IMR-90 (cell line): ENCODE measurements at regions not wholly inside any gene's neighbourhood (a gene's known extent, or its start where the extent isn't known, plus 50 kb on each side); places are given as distances from the start of the nearest gene placed in this dataset.
"Not testable (repeated sequence)": the region's sequence is repeated elsewhere in the genome, so short reads cannot be mapped to it uniquely, and the experiment has no call there.

Experiments used
- ATAC-seq: fragments of 200-7000 bp; cut with Tn5 transposase; 2 replicates; pipeline ENCODE4 v1.9.1; 2020; ENCODE audit warnings: low read depth, mild to moderate bottlenecking, moderate library complexity
- BruUV-seq: library from RNA; stranded (reverse); fragments of 400-500 nt; replicated peaks from 2 replicates; lab custom pipeline; 2021; lab: Mats Ljungman, UMichigan
- CTCF ChIA-PET: fragments of 300-600 bp; formaldehyde crosslinking; extraction: SDS; loops from one replicate; lab custom pipeline; 2021; ENCODE audit warnings: antibody characterized with exemption; lab: Yijun Ruan, JAX
- POLR2A ChIA-PET: fragments of 300-600 bp; sonication (Branson Sonifier 250); formaldehyde crosslinking; loops from one replicate; lab custom pipeline; 2022; ENCODE audit warnings: antibody characterized with exemption; ENCODE audit not compliant: unreplicated experiment; lab: Charles Lee
- DNase-seq: peaks from one replicate; pipeline ENCODE4 v3.0.0; 2013
- H2AFZ ChIP-seq: replicated peaks from 2 replicates; pipeline ENCODE3; 2013; ENCODE audit warnings: low read length, mild to moderate bottlenecking; ENCODE audit not compliant: poor library complexity
- H2AK5ac ChIP-seq: 2 replicates; pipeline ENCODE4 v1.6.1; 2013; ENCODE audit warnings: low read depth, low read length, inconsistent platforms
- H2AK9ac ChIP-seq: replicated peaks from 2 replicates; pipeline ENCODE3; 2013; ENCODE audit warnings: mild to moderate bottlenecking, low read depth, low read length, moderate library complexity; ENCODE audit not compliant: poor library complexity
- H2BK120ac ChIP-seq: 2 replicates; pipeline ENCODE4 v1.6.1; 2013; ENCODE audit warnings: low read depth, low read length, inconsistent platforms
- H2BK15ac ChIP-seq: 3 replicates; pipeline ENCODE4 v1.6.1; 2013; ENCODE audit warnings: low read depth, low read length, inconsistent platforms
- H2BK20ac ChIP-seq: 2 replicates; pipeline ENCODE4 v1.6.1; 2013; ENCODE audit warnings: low read depth, mild to moderate bottlenecking, inconsistent platforms, low read length, moderate library complexity
- H2BK5ac ChIP-seq: 2 replicates; pipeline ENCODE4 v1.6.1; 2013; ENCODE audit warnings: mild to moderate bottlenecking, low read depth, low read length, inconsistent platforms; ENCODE audit not compliant: poor library complexity, severe bottlenecking
- H3K14ac ChIP-seq: replicated peaks from 2 replicates; pipeline ENCODE4 v1.6.1; 2013; ENCODE audit warnings: low read depth, low read length, inconsistent platforms
- H3K18ac ChIP-seq: 2 replicates; pipeline ENCODE4 v1.6.1; 2013; ENCODE audit warnings: low read depth, low read length, control low read depth
- H3K23ac ChIP-seq: 2 replicates; pipeline ENCODE4 v1.6.1; 2013; ENCODE audit warnings: low read depth, low read length, inconsistent platforms
- H3K27ac ChIP-seq: 2 replicates; pipeline ENCODE4 v1.5.1; 2013; ENCODE audit warnings: mild to moderate bottlenecking, control low read depth, low read length; ENCODE audit not compliant: insufficient read depth
- H3K27me3 ChIP-seq: 2 replicates; pipeline ENCODE4 v1.6.1; 2013; ENCODE audit warnings: low read length; ENCODE audit not compliant: control insufficient read depth, insufficient read depth
- H3K36me3 ChIP-seq: 2 replicates; pipeline ENCODE4 v1.6.1; 2013; ENCODE audit warnings: low read length, mixed read lengths; ENCODE audit not compliant: control insufficient read depth, insufficient read depth
- H3K4ac ChIP-seq: 2 replicates; pipeline ENCODE4 v1.6.1; 2013; ENCODE audit warnings: low read depth, low read length, inconsistent platforms
- H3K4me1 ChIP-seq: 2 replicates; pipeline ENCODE4 v1.6.1; 2013; ENCODE audit warnings: low read length, mixed read lengths; ENCODE audit not compliant: control insufficient read depth, insufficient read depth
- H3K4me2 ChIP-seq: 2 replicates; pipeline ENCODE4 v1.6.1; 2013; ENCODE audit warnings: low read depth, mild to moderate bottlenecking, control low read depth, low read length, moderate library complexity
- H3K4me3 ChIP-seq: 2 replicates; pipeline ENCODE4 v1.5.1; 2013; ENCODE audit warnings: low read depth, mild to moderate bottlenecking, control low read depth, low read length, moderate library complexity; ENCODE audit not compliant: insufficient read depth
- H3K56ac ChIP-seq: 2 replicates; pipeline ENCODE4 v1.6.1; 2013; ENCODE audit warnings: low read length, inconsistent platforms; ENCODE audit not compliant: insufficient read depth; ENCODE audit errors: extremely low read depth
- H3K79me1 ChIP-seq, 2 experiments: 2 replicates each; pipeline ENCODE4 v1.6.1; 2013; ENCODE audit warnings: low read length in 2 of 2, inconsistent platforms in 1 of 2, low read depth in 1 of 2
- H3K9ac ChIP-seq: 2 replicates; pipeline ENCODE4 v1.6.1; 2013; ENCODE audit warnings: low read depth, low read length, control low read depth
- H3K9me1 ChIP-seq: 2 replicates; pipeline ENCODE4 v1.6.1; 2013; ENCODE audit warnings: low read length, inconsistent platforms; ENCODE audit not compliant: insufficient read depth
- H3K9me3 ChIP-seq: 2 replicates; pipeline ENCODE4 v1.6.1; 2013; ENCODE audit warnings: low read length; ENCODE audit not compliant: control insufficient read depth, insufficient read depth
- H4K20me1 ChIP-seq: 2 replicates; pipeline ENCODE4 v1.6.1; 2013; ENCODE audit warnings: low read length, inconsistent platforms; ENCODE audit not compliant: insufficient read depth
- H4K5ac ChIP-seq: 2 replicates; pipeline ENCODE4 v1.6.1; 2013; ENCODE audit warnings: mild to moderate bottlenecking, low read depth, low read length, control low read depth
- H4K8ac ChIP-seq, 2 experiments: 2 replicates each; pipeline ENCODE4 v1.6.1; 2013; ENCODE audit warnings: low read depth in 2 of 2, low read length in 2 of 2, control low read depth in 1 of 2, inconsistent platforms in 1 of 2
- H4K91ac ChIP-seq: 2 replicates; pipeline ENCODE4 v1.6.1; 2013; ENCODE audit warnings: low read depth, low read length, inconsistent platforms; ENCODE audit not compliant: insufficient read depth
- WGBS, 2 experiments: methylation state at CpG; one replicate each; pipeline versions ENCODE4 v1.1.5 to v1.1.7; 2013; ENCODE audit warnings: missing lambda C conversion rate in 2 of 2; ENCODE audit not compliant: insufficient read length in 1 of 2; ENCODE audit errors: extremely low coverage in 2 of 2; 5-methylcytosine and 5-hydroxymethylcytosine counted together
- dilution Hi-C: fragments of 300-500 bp; cut with HindIII; formaldehyde crosslinking; loops from one replicate; pipeline ENCODE4 v1.14.3; 2018; ENCODE audit warnings: low sequenced_read_pairs; ENCODE audit not compliant: unreplicated experiment
- in situ Hi-C: fragments of 300-500 bp; cut with MboI; formaldehyde crosslinking; loops from 3 replicates; pipeline ENCODE4 v1.14.3; 2019; ENCODE audit warnings: low sequenced_read_pairs, inconsistent platforms, mixed read lengths
- intact Hi-C: fragments of 100-400 bp; cut with micrococcal nuclease; formaldehyde crosslinking; loops from 2 replicates; pipeline ENCODE4 v1.10.0; 2022

GRCh38 chr18:38720181-38720580 is 1154.6 kb upstream of the CELF4 start:
- H3K18ac ChIP-seq, H3K27me3 ChIP-seq, H2AFZ ChIP-seq, H2BK15ac ChIP-seq, H3K4me2 ChIP-seq, H3K4me3 ChIP-seq, POLR2A ChIA-PET, H3K9me1 ChIP-seq, H2AK5ac ChIP-seq, H3K56ac ChIP-seq, H4K8ac ChIP-seq, H4K5ac ChIP-seq, ATAC-seq, H2BK20ac ChIP-seq, H3K27ac ChIP-seq, CTCF ChIA-PET, BruUV-seq, H2BK5ac ChIP-seq, H4K91ac ChIP-seq, DNase-seq, H3K9me3 ChIP-seq, H2BK120ac ChIP-seq, H3K23ac ChIP-seq, in situ Hi-C loops, dilution Hi-C loops, H2AK9ac ChIP-seq, H3K9ac ChIP-seq, H3K4ac ChIP-seq, H3K36me3 ChIP-seq, intact Hi-C loops, H4K20me1 ChIP-seq, H3K79me1 ChIP-seq, H3K14ac ChIP-seq, H3K4me1 ChIP-seq: not testable (repeated sequence)
- no CpG with 5 or more reads among the region's 2 CpGs for WGBS, 2 experiments
